ENCODE measurements at regions not wholly inside any gene's neighbourhood (a gene's known extent, or its start where the extent isn't known, plus 50 kb on each side); places are given as distances from the start of the nearest gene placed in this dataset.

DNA sequence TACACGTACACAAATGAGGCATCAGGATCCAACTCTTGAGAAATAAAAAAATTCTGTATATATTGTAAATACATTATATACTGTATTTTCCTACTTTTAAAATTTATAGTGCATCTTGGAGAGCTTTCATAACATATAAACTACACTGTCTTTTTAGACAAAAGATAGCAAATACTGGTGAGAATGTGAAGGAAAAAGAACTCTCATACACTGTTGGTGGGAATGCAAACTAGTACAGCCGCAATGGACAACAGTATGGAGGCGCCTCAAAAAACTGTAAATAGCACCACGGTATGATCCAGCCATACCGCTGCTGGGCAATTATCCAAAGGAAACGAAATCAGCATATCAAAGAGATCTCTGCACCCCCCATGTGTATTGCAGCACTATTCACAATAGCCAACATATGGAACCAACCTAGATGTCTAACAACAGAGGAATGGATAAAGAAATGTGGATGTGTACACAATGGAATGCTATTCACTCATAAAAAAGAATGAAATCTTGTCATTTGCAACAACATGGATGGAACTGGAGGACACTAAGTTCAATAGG is 292.4 kb downstream of the EFNB2 start:
- H3K27me3 ChIP-seq (ENCODE audit: control insufficient read depth, insufficient read depth, low read length) = no peaks in the 10 kb centered on the region
- no peaks in the 10 kb centered on the region for H3K9me3 ChIP-seq (ENCODE audit: control insufficient read depth, low read length)
- H3K4me1 ChIP-seq (ENCODE audit: control insufficient read depth, insufficient read depth, low read length) = peaks cover 7% of the 10 kb centered on the region
- no peak overlapping the region for H3K4me3 ChIP-seq (ENCODE audit: low read length)
- H3K9ac ChIP-seq (ENCODE audit: low read length) = no peak overlapping the region
- no peaks in the 10 kb centered on the region for H3K36me3 ChIP-seq (ENCODE audit: control insufficient read depth, insufficient read depth, low read length)

DNA sequence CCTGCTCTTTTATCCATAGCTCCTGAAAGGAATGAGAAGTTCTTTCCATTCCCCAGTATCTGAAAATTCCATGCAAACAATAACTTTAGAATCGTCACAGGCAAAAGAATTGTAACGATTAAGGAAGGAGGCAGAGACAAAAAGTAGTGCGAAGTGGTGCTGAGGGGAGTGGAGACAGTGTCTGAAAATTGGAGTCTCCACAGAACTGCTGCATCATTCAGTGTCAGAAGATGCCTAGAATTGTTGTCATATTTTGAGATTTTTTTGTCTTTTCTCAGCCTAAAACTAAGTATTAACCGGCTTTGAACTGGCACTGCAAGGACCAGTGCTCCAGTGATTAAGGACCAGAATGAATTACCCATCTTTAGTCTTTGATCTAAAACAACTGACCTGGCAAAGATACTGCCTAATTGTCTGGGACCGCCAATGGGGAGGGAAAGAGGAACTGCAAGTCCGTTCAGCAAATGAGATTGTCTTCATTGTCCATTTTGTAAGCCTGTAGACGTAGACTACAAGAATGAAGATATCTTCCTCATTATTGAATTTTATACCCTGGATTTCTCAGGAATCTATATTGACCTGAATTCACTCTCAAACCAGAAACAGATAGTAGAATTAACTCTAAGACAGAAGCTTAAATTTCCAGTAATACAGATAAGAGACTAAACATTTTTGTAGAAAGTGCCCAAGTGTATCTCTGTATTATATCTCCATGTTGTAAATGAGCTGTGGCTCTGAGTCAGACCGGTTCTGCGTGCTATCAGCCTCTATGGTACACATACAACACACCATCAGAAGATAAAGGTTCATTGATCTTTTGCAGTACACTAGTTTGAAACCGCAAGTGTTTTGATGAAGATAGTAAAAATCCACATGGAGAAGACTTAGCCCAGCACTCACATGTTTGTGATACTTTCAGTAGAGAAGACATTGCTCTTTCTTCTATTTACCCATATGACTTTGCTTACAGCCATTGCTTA is 293.2 kb downstream of the EFNB2 start:
- no peak overlapping the region for H3K4me3 ChIP-seq (ENCODE audit: low read length)
- no peaks in the 10 kb centered on the region for H3K36me3 ChIP-seq (ENCODE audit: control insufficient read depth, insufficient read depth, low read length)
- peaks cover 7% of the 10 kb centered on the region for H3K4me1 ChIP-seq (ENCODE audit: control insufficient read depth, insufficient read depth, low read length)
- no peaks in the 10 kb centered on the region for H3K27me3 ChIP-seq (ENCODE audit: control insufficient read depth, insufficient read depth, low read length)
- H3K9ac ChIP-seq (ENCODE audit: low read length) = no peak overlapping the region
- H3K9me3 ChIP-seq (ENCODE audit: control insufficient read depth, low read length) = no peaks in the 10 kb centered on the region

DNA sequence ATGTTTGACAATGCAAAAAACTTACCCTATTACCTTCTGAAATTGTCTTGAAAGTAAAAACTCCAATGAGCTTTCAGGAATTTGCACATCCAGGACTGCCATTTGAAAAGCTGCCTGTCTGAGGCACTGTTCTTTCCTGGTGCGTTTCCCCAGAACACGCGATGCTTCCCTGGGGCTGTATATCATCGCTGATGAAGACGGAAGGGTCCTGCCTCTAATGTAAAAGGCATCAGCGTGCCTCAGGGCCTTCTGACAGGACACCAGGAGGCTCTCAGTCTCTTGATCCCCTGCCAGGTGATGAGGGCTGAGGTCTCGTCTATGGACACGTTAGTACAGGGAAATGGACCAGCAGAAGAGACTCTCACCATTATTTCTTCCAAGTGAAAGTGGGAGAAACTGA is 296.8 kb downstream of the EFNB2 start:
- Histone ChIP-seq H3K9me3 (ENCODE audit: control insufficient read depth, low read length) (no peaks in the 10 kb centered on the region), H3K27me3 (ENCODE audit: control insufficient read depth, insufficient read depth, low read length) (no peaks in the 10 kb centered on the region), H3K36me3 (ENCODE audit: control insufficient read depth, insufficient read depth, low read length) (no peaks in the 10 kb centered on the region), H3K9ac (ENCODE audit: low read length) (no peak overlapping the region), H3K4me3 (ENCODE audit: low read length) (no peak overlapping the region), H3K4me1 (ENCODE audit: control insufficient read depth, insufficient read depth, low read length) (no peaks in the 10 kb centered on the region)

DNA sequence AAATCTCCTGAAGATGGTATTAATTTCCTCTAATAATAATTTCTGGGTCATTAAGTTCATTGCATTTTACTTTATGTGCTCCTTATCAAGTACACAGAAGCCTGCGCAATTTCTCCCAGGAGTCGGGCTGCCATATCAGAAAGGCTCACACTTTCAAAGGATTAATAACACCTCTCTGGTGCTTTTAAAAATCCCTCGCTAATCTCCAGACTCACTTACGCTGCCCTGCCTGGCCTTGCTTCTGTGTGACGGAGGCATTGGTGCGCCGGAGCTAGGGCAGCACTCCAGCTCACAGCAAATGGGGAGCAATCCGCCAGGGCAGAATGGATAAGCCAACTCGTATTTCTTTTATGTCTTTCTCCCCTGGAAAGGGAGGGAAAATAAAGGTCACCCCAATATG is 300.8 kb downstream of the EFNB2 start:
- no peaks in the 10 kb centered on the region for H3K9me3 ChIP-seq (ENCODE audit: control insufficient read depth, low read length)
- H3K9ac ChIP-seq (ENCODE audit: low read length) = no peak overlapping the region

DNA sequence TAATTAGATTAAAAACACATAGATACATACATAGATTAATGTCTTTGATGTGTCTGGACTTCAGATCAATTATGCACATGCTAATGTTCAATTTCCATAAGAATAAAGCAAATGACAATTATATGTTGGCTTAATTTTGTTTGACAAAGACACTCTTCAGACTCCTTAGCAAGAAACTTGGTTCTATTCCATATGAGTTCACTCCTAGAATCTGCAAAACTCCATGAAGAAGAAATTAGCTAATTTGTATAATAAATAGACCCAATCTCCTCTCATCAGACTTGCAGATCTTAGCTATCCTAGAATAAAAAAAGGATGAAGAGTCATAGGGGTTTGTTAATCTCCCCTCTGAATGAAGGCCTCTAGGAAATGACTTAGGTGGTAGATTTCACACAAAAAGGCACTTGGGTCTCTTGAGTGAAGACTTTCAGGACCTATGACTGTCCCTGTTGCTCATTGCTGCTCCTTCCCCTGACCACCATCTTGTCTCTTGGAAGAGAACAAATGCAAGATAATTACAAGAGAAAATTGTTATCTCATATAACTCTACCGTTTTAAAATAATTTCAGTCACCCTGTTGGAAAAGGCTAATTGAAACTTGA is 302.2 kb downstream of the EFNB2 start:
- Histone ChIP-seq H3K27me3 (ENCODE audit: control insufficient read depth, insufficient read depth, low read length) (no peaks in the 10 kb centered on the region), H3K9me3 (ENCODE audit: control insufficient read depth, low read length) (no peaks in the 10 kb centered on the region), H3K9ac (ENCODE audit: low read length) (no peak overlapping the region), H3K4me3 (ENCODE audit: low read length) (no peak overlapping the region), H3K4me1 (ENCODE audit: control insufficient read depth, insufficient read depth, low read length) (no peaks in the 10 kb centered on the region), H3K36me3 (ENCODE audit: control insufficient read depth, insufficient read depth, low read length) (no peaks in the 10 kb centered on the region)

More for the DNA sequence above, 300.8 kb downstream of the EFNB2 start:
- no peaks in the 10 kb centered on the region for H3K27me3 ChIP-seq (ENCODE audit: control insufficient read depth, insufficient read depth, low read length)
- H3K4me1 ChIP-seq (ENCODE audit: control insufficient read depth, insufficient read depth, low read length) = no peaks in the 10 kb centered on the region
- no peaks in the 10 kb centered on the region for H3K36me3 ChIP-seq (ENCODE audit: control insufficient read depth, insufficient read depth, low read length)
- no peak overlapping the region for H3K4me3 ChIP-seq (ENCODE audit: low read length)

DNA sequence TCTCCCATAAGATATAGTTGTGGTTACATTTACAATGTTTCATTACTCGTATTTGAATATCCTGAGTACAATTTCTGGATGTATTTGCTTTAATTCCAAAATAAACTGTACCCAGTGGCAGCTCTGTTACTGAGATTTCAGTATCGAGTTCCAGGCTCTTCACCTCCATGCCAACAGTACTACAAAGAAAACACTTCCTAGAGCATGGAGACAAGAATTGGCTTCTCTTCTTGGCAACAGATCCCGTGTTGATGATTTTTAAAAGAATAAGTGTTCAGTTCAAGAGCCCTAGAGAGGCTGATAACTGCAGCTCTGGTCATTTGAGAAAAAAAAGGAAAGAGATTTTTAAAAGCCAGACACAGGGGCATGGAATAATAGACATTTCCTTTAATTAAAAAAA is 302.8 kb downstream of the EFNB2 start:
- Histone ChIP-seq H3K4me1 (ENCODE audit: control insufficient read depth, insufficient read depth, low read length) (no peaks in the 10 kb centered on the region), H3K9me3 (ENCODE audit: control insufficient read depth, low read length) (no peaks in the 10 kb centered on the region), H3K9ac (ENCODE audit: low read length) (no peak overlapping the region), H3K36me3 (ENCODE audit: control insufficient read depth, insufficient read depth, low read length) (no peaks in the 10 kb centered on the region), H3K4me3 (ENCODE audit: low read length) (no peak overlapping the region), H3K27me3 (ENCODE audit: control insufficient read depth, insufficient read depth, low read length) (no peaks in the 10 kb centered on the region)

DNA sequence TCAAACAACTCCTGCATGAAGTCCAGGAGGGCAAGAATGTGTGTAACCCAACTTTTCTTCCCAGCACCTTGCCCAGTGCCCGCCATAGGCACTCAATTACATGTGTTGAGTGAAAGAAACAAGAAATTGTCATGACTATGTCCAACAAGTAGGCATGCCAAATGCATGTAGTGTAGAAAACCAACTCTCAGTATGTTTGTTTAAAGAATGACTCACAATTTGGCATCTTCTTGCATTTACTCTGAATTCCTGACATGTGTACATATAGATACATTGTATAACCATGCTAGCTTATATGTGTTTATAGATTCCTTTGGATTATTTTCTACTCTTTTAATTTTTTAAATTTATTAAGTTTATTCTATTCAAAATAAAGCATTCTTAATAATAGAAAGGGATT is 305.0 kb downstream of the EFNB2 start:
- Histone ChIP-seq H3K4me1 (ENCODE audit: control insufficient read depth, insufficient read depth, low read length) (no peaks in the 10 kb centered on the region), H3K9me3 (ENCODE audit: control insufficient read depth, low read length) (no peaks in the 10 kb centered on the region), H3K4me3 (ENCODE audit: low read length) (no peak overlapping the region), H3K9ac (ENCODE audit: low read length) (no peak overlapping the region), H3K36me3 (ENCODE audit: control insufficient read depth, insufficient read depth, low read length) (no peaks in the 10 kb centered on the region), H3K27me3 (ENCODE audit: control insufficient read depth, insufficient read depth, low read length) (no peaks in the 10 kb centered on the region)

DNA sequence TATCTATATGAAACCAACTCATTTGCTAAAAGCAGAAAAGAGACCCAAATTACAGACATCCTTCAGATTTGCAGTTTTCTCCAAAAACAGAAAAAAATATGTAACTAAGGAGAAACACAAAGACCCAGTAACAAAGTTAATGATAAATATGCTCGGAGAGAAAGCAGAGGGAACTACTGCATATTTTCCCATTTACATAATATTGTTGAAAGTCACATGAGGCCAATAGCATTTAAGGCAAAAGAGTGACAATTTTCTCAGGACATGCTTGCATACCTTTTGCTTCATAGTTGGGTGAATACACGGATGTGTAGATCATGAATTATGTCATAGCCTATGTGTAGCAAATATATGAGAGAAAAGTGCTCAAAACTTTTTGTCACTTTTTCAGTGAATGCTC is 310.3 kb downstream of the EFNB2 start:
- no peak overlapping the region for H3K4me3 ChIP-seq (ENCODE audit: low read length)
- no peaks in the 10 kb centered on the region for H3K36me3 ChIP-seq (ENCODE audit: control insufficient read depth, insufficient read depth, low read length)
- H3K9ac ChIP-seq (ENCODE audit: low read length) = no peak overlapping the region
- no peaks in the 10 kb centered on the region for H3K4me1 ChIP-seq (ENCODE audit: control insufficient read depth, insufficient read depth, low read length)
- no peaks in the 10 kb centered on the region for H3K27me3 ChIP-seq (ENCODE audit: control insufficient read depth, insufficient read depth, low read length)
- H3K9me3 ChIP-seq (ENCODE audit: control insufficient read depth, low read length) = no peaks in the 10 kb centered on the region

DNA sequence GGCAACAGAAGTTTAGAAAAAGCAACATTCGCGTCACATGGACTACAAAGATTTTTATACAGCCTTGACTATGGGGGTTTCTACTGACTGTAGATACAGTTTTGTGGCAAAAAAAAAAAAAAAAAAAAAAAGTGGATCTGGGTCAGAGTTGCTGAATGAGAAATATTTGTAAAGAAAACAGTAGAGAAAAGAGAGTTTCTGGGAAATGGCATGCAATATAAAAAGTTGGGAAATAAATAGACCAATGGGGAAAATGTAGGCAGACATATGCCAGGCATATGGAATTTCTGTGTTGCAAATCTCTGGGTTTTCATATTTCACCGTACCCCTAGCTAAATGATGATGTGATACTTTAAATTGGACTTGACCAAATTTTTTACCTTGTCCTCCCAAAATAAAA is 315.3 kb downstream of the EFNB2 start:
- H3K9me3 ChIP-seq (ENCODE audit: control insufficient read depth, low read length) = no peaks in the 10 kb centered on the region
- H3K4me1 ChIP-seq (ENCODE audit: control insufficient read depth, insufficient read depth, low read length) = no peaks in the 10 kb centered on the region
- H3K36me3 ChIP-seq (ENCODE audit: control insufficient read depth, insufficient read depth, low read length) = no peaks in the 10 kb centered on the region
- H3K9ac ChIP-seq (ENCODE audit: low read length) = no peak overlapping the region
- H3K27me3 ChIP-seq (ENCODE audit: control insufficient read depth, insufficient read depth, low read length) = no peaks in the 10 kb centered on the region
- no peak overlapping the region for H3K4me3 ChIP-seq (ENCODE audit: low read length)

DNA sequence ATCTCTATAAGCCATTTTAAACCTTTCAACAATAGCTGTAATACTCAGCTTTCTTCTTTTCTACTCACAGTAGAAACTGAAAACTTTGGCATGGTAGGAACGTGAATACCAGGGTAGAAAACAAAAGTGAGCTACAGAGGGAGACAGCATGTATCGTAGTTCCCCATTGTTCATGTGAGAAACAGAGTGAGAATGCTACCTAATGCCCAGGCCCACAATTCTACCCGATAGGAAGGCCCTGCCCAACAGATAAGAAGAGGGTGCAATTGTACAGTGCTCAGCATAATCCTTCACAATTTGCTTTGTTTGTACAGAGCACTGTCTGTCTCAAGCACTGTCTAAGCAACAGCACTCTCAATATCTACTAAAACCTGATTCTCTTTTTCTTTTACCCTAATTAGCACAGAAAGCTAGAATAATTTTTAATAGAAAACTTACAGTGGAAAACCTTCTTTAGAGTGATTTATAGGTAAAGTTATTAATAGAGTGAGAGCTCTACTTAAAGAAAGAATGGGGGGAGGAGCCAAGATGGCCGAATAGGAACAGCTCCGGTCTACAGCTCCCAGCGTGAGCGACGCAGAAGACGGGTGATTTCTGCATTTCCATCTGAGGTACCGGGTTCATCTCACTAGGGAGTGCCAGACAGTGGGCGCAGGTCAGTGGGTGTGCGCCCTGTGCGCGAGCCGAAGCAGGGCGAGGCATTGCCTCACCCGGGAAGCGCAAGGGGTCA is 322.3 kb downstream of the EFNB2 start:
- Histone ChIP-seq H3K9me3 (ENCODE audit: control insufficient read depth, low read length) (no peaks in the 10 kb centered on the region), H3K27me3 (ENCODE audit: control insufficient read depth, insufficient read depth, low read length) (no peaks in the 10 kb centered on the region), H3K9ac (ENCODE audit: low read length) (no peak overlapping the region), H3K4me1 (ENCODE audit: control insufficient read depth, insufficient read depth, low read length) (no peaks in the 10 kb centered on the region), H3K36me3 (ENCODE audit: control insufficient read depth, insufficient read depth, low read length) (no peaks in the 10 kb centered on the region), H3K4me3 (ENCODE audit: low read length) (no peak overlapping the region)

DNA sequence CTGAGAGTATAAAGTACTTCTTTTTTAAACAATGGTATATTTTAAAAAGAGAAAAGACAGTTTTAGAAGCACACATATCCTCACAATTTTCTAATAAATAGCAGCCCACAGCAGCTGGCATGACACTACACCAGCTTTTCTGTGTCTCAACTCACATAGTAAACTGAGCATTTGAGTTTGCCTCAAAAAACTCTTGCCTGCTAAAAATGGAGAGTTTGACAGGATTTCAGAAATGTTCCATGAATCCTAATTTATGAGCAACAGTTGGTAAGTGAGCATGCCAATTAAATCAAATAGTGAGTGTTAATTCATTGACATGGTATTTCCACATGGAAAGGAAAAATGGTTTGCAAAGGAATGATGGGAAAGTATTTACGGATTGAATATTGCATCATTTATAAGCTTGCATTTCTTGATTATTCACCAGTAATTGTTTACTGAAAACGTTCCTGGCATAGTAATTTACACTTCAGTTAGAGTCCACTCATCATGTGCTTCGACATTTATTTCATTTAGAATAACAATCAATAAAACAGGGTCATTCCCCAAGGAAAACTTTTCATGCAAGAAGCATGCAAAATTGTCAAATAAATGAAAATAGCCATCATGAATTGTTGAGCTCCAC is 323.0 kb downstream of the EFNB2 start:
- Histone ChIP-seq H3K27me3 (ENCODE audit: control insufficient read depth, insufficient read depth, low read length) (no peaks in the 10 kb centered on the region), H3K9me3 (ENCODE audit: control insufficient read depth, low read length) (no peaks in the 10 kb centered on the region), H3K36me3 (ENCODE audit: control insufficient read depth, insufficient read depth, low read length) (no peaks in the 10 kb centered on the region), H3K9ac (ENCODE audit: low read length) (no peak overlapping the region), H3K4me1 (ENCODE audit: control insufficient read depth, insufficient read depth, low read length) (no peaks in the 10 kb centered on the region), H3K4me3 (ENCODE audit: low read length) (no peak overlapping the region)
